ENCODE measurements at regions not wholly inside any gene's neighbourhood (a gene's known extent, or its start where the extent isn't known, plus 50 kb on each side); places are given as distances from the start of the nearest gene placed in this dataset.

DNA sequence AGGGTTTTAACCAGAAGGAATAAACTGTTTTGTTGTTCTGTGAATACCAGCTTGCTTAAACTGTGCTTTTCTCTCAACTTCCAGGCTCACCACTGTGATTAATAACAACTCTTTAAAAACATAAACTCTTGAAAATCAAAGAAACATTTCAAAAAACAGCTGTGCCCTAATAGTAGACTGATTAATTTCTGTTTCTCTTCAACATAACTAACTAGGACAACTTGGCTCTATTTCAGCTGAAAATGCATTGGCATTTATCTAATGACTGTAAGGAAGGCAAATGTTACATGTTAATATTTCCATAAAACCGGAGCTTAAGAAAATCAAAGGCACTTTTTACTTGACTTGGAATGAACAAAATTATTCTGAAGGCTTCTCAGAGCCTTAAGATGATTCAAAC is 656.1 kb upstream of the NEGR1 start:
- H3K36me3 ChIP-seq (ENCODE audit: insufficient read depth): no peaks in the 10 kb centered on the region
- no peak overlapping the region for H3K4me3 Mint-ChIP-seq
- no peaks in the 10 kb centered on the region for H3K79me2 ChIP-seq (replicated peaks; ENCODE audit: insufficient read depth)
- H3F3A ChIP-seq (replicated peaks; ENCODE audit: low read depth): no peaks in the 10 kb centered on the region
- DNase-seq (ENCODE audit: low spot score) (no peak), ATAC-seq (no peak)
- H4K20me1 ChIP-seq (replicated peaks; ENCODE audit: insufficient read depth): no peaks in the 10 kb centered on the region
- peaks cover 12% of the 10 kb centered on the region for H3K4me1 ChIP-seq (ENCODE audit: insufficient read depth)
- no peak for TF ChIP-seq STAT1 (IDR thresholded peaks at IDR 0.05; ENCODE audit: unreplicated experiment)
- no peak for TF ChIP-seq ZNF331 (CRISPR knock-in tag; IDR thresholded peaks at IDR 0.05; ENCODE audit: low read depth)
- TF ChIP-seq POLR2AphosphoS5 (IDR thresholded peaks at IDR 0.05; ENCODE audit: low read depth): no peak
- no peak for TF ChIP-seq NANOG (IDR thresholded peaks at IDR 0.05; ENCODE audit: borderline replicate concordance)
- TF ChIP-seq EZH2phosphoT487 (IDR thresholded peaks at IDR 0.05; ENCODE audit: unreplicated experiment): no peak
- TF ChIP-seq EZH2 (IDR thresholded peaks at IDR 0.05; ENCODE audit: low read depth, unreplicated experiment): no peak
- TF ChIP-seq CTCF (conservative IDR thresholded peaks at IDR 0.05; ENCODE audit: low read depth in 2 of 2): no peak
- TF ChIP-seq JUNB (IDR thresholded peaks at IDR 0.05; ENCODE audit: unreplicated experiment): no peak
- no peak for TF ChIP-seq REST (IDR thresholded peaks at IDR 0.05; ENCODE audit: unreplicated experiment)
- TF ChIP-seq ZNF114 (CRISPR knock-in tag; IDR thresholded peaks at IDR 0.05): no peak
- TF ChIP-seq ZNF462 (CRISPR knock-in tag; IDR thresholded peaks at IDR 0.05): no peak
- no peak for TF ChIP-seq CREB1 (CRISPR knock-in tag; IDR thresholded peaks at IDR 0.05; ENCODE audit: low read depth)
- H3K4me2 ChIP-seq: no peak overlapping the region
- H3K9me3 Mint-ChIP-seq: no peaks in the 10 kb centered on the region
- no peaks in the 10 kb centered on the region for H3K9me2 ChIP-seq (ENCODE audit: insufficient read depth)
- no peak overlapping the region for H3K27ac Mint-ChIP-seq
- no peak overlapping the region for H3K4me3 ChIP-seq
- no peaks in the 10 kb centered on the region for H3K27me3 ChIP-seq (ENCODE audit: insufficient read depth)
- H2AFZ ChIP-seq: no peak overlapping the region
- H3K36me3 Mint-ChIP-seq (ENCODE audit: low read depth): no peaks in the 10 kb centered on the region
- H3K27me3 Mint-ChIP-seq (ENCODE audit: insufficient read depth, low read depth, poor library complexity): no peaks in the 10 kb centered on the region
- peaks cover 8% of the 10 kb centered on the region; the same call in 2 of the 3 replicates for H3K4me1 Mint-ChIP-seq
- H3K27ac ChIP-seq (ENCODE audit: low read depth): no peak overlapping the region

Measured in GM23338 (cell line).